Esophagus squamous epithelium (tissue), 5 donors: ENCODE measurements at regions not wholly inside any gene's neighbourhood (a gene's known extent, or its start where the extent isn't known, plus 50 kb on each side); places are given as distances from the start of the nearest gene placed in this dataset.

ENCODE experiments used
- DNase-seq: peaks from one replicate; lab custom pipeline; 2025; lab: John Stamatoyannopoulos, UW
- H3K27ac ChIP-seq, 4 donors: fragments of 200-600 bp; sonication (generic); one replicate each; pipeline ENCODE4 v1.5.1; 2016 to 2019; ENCODE audit warnings: mild to moderate bottlenecking in 1 of 4
- H3K27me3 ChIP-seq, 4 donors: fragments of 200-600 bp; sonication (generic); 1 replicate in 3 of 4; 2 replicates in 1 of 4; pipeline versions ENCODE4 v1.5.1 to v1.6.0; 2017 to 2021; ENCODE audit warnings: antibody characterized with exemption in 1 of 4
- H3K36me3 ChIP-seq, 3 donors: fragments of 200-600 bp; sonication (generic); one replicate each; pipeline ENCODE4 v1.5.1; 2016 to 2019
- H3K4me1 ChIP-seq, 3 donors: fragments of 200-600 bp; sonication (generic); one replicate each; pipeline ENCODE4 v1.5.1; 2017 to 2019
- H3K4me3 ChIP-seq, 4 donors: fragments of 200-600 bp; sonication (generic); 1 replicate in 3 of 4; 2 replicates in 1 of 4; pipeline ENCODE4 v1.5.1; 2016 to 2019; ENCODE audit warnings: mild to moderate bottlenecking in 2 of 4, moderate library complexity in 1 of 4
- H3K9me3 ChIP-seq, 3 donors: fragments of 200-600 bp; sonication (generic); one replicate each; pipeline ENCODE4 v1.5.1; 2016 to 2019
- POLR2A ChIP-seq, 4 donors: fragments of 450-650 bp; IDR thresholded peaks; one replicate each; pipeline ENCODE4 v1.6.1; 2017; ENCODE audit warnings: antibody characterized with exemption in 4 of 4, mild to moderate bottlenecking in 4 of 4, moderate library complexity in 3 of 4
- WGBS, 2 donors: methylation state at CpG; one replicate each; pipeline ENCODE4 v1.1.5; 2018; 5-methylcytosine and 5-hydroxymethylcytosine counted together
- intact Hi-C: fragments of 100-400 bp; cut with DNase I; formaldehyde crosslinking; loops from one replicate; pipeline ENCODE4 v1.15.0; 2022
- TF ChIP-seq, protein P1 (sequence below), 6 experiments: fragments of 450-650 bp in 4 of 6; fragments of 200-600 bp in 2 of 6; sonication (generic) in 2 of 6; IDR thresholded peaks; one replicate each; pipeline ENCODE4 v1.5.1; 2016 to 2019; ENCODE audit warnings: antibody characterized with exemption in 6 of 6, mild to moderate bottlenecking in 4 of 6, moderate library complexity in 4 of 6
- donor health status: DM: yes; HTN: yes; CAD: no.

DNA sequence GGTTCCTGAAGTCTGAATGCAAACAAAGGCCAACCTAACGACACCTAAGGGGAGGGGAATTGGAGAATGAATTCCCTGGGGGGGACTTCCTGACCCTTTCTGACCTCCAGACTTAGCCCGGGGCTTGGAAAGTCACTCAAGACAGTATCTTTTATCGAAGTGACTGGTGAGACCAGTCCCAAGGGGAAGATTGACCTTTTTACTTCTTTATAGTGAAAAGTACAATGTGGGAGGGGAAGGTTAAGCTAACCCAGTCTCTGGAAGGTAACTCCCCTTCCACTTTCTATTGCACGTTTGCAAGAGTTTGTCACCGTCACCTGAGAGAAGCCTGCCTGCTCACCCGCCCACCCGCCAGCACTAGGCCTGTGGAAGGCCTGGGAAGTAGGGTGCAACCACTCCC is 111.9 kb downstream of the EFNB2 start:
- no peaks in the 10 kb centered on the region for H3K9me3 ChIP-seq
- DNase-seq = no peak
- no peaks in the 10 kb centered on the region for H3K27me3 ChIP-seq
- no peaks in the 10 kb centered on the region for H3K36me3 ChIP-seq
- H3K4me1 ChIP-seq = no peaks in the 10 kb centered on the region
- H3K4me3 ChIP-seq = no peak overlapping the region
- no peak for TF ChIP-seq POLR2A (IDR thresholded peaks at IDR 0.05)
- TF ChIP-seq, protein P1, sequence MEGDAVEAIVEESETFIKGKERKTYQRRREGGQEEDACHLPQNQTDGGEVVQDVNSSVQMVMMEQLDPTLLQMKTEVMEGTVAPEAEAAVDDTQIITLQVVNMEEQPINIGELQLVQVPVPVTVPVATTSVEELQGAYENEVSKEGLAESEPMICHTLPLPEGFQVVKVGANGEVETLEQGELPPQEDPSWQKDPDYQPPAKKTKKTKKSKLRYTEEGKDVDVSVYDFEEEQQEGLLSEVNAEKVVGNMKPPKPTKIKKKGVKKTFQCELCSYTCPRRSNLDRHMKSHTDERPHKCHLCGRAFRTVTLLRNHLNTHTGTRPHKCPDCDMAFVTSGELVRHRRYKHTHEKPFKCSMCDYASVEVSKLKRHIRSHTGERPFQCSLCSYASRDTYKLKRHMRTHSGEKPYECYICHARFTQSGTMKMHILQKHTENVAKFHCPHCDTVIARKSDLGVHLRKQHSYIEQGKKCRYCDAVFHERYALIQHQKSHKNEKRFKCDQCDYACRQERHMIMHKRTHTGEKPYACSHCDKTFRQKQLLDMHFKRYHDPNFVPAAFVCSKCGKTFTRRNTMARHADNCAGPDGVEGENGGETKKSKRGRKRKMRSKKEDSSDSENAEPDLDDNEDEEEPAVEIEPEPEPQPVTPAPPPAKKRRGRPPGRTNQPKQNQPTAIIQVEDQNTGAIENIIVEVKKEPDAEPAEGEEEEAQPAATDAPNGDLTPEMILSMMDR (IDR thresholded peaks at IDR 0.05) = no peak
- 66 to 70% methylated on average over 7 of the region's 7 CpGs for WGBS, 2 donors
- intact Hi-C loops = no loop called here
- H3K27ac ChIP-seq = no peak overlapping the region

DNA sequence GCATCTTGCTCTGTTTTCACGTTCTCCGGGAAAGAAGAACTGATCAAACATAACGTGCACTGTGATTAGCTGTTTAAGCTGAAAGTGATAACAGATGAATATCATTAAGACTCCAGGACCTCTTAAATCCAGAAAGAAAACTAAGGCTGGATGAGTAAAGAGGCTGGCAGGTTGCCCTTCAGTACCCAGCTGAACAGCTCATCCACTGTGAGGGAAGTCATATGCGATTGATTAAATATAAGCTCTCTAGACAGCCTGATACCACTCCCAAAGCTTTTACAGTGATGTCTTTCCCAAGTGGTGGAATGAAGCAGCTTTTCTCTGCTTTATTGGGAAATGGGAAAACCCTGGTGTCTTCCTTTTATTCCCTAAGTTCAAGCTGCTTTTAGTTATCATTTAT is 116.9 kb downstream of the EFNB2 start:
- WGBS, 2 donors = 59 to 69% methylated on average over 4 of the region's 4 CpGs
- intact Hi-C loops = no loop called here
- no peak for DNase-seq
- no peaks in the 10 kb centered on the region for H3K9me3 ChIP-seq
- TF ChIP-seq, protein P1 (IDR thresholded peaks at IDR 0.05) = no peak
- no peak for TF ChIP-seq POLR2A (IDR thresholded peaks at IDR 0.05)
- no peaks in the 10 kb centered on the region for H3K36me3 ChIP-seq
- no peak overlapping the region for H3K27ac ChIP-seq
- no peaks in the 10 kb centered on the region for H3K4me1 ChIP-seq
- peaks cover 0 to 3% (median 0%) of the 10 kb centered on the region in 4 donors for H3K27me3 ChIP-seq
- no peak overlapping the region for H3K4me3 ChIP-seq

DNA sequence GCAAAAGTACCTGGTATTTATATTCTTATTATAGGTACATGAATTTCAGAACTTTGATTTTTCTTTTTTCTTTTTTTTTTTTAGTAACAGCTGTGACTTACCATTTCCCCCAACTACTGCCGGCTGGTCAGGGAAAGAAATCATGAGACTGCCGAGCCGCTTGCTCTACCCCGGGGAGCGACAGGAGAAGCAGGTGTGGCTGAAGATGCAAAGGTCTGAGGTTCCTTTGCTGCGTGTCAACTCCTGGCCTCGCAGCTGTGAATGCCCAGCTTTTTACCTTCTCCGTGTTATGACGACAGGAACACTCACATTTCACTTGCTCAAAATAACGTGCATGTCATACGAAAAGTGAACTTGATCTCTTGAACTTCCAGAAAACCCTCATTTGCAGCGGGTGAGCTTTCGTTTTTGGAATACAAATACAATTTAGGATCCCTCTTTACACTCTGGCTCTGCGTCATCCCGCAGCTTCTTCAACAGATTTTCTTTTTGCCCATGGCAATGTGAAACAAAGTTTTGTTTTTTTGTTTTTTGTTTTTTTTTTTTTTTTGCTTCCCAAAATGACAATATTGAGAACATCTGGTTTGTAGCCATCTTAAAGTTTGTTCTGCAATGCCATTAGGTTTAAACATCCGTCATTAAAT is 117.9 kb downstream of the EFNB2 start:
- WGBS, 2 donors = 72 to 73% methylated on average over 14 to 16 of the region's 16 CpGs

DNA sequence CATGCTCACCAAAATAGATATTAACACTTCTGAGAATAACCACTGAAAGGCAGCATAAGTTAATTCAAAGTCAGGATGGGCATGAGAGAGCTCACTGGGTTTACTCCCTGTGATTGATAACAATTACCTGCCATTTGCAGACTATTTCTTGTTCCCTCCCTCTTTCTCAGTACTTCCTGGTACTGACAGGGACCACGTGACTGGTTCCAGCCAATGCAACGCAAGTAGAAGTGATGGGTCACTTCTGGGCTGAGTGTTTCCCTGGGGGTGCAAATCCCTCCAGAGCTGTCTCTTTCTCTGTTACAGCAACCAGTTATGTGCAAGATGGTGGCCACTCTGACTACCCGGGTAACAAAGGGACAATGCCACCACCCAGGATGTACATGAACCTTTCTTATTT is 118.8 kb downstream of the EFNB2 start:
- no peak overlapping the region for H3K27ac ChIP-seq
- no peaks in the 10 kb centered on the region for H3K9me3 ChIP-seq
- DNase-seq = no peak
- no peak overlapping the region for H3K4me3 ChIP-seq
- peaks cover 0 to 3% (median 0%) of the 10 kb centered on the region in 4 donors for H3K27me3 ChIP-seq
- 89 to 97% methylated on average over 3 of the region's 3 CpGs for WGBS, 2 donors
- H3K36me3 ChIP-seq = no peaks in the 10 kb centered on the region
- TF ChIP-seq POLR2A (IDR thresholded peaks at IDR 0.05) = no peak
- TF ChIP-seq, protein P1 (IDR thresholded peaks at IDR 0.05) = no peak
- no peaks in the 10 kb centered on the region for H3K4me1 ChIP-seq
- intact Hi-C loops = no loop called here

More for the DNA sequence above, 117.9 kb downstream of the EFNB2 start:
- Histone ChIP-seq H3K27ac (no peak overlapping the region), H3K9me3 (no peaks in the 10 kb centered on the region), H3K27me3 (peaks cover 0 to 3% (median 0%) of the 10 kb centered on the region in 4 donors), H3K4me1 (no peaks in the 10 kb centered on the region), H3K36me3 (no peaks in the 10 kb centered on the region), H3K4me3 (no peak overlapping the region)
- no peak for DNase-seq
- TF ChIP-seq POLR2A (IDR thresholded peaks at IDR 0.05) = no peak
- TF ChIP-seq, protein P1 (IDR thresholded peaks at IDR 0.05) = no peak
- intact Hi-C loops = no loop called here

DNA sequence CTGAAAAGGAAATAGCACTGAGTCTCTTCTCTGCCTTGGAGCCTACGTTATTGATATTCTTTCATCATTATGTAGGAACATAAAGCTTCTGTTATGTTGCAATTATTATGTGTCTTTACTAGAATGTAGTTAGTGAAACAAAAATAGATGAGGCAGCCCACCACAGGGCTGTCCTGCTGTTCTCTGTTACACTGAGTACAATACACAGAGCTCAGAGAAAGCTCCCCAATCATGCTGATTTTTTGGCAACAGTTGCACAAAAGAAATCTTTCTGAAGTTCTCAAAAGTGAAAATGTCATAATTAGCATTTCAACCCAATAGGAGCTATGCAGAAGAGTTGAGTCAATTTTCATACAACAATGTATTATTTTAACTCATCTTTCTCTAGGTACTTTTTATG is 119.5 kb downstream of the EFNB2 start:
- DNase-seq = no peak
- WGBS, 2 donors = 60 to 62% methylated on average over 1 of the region's 1 CpG
- Histone ChIP-seq H3K27me3 (peaks cover 0 to 3% (median 0%) of the 10 kb centered on the region in 4 donors), H3K36me3 (no peaks in the 10 kb centered on the region), H3K9me3 (no peaks in the 10 kb centered on the region), H3K4me1 (no peaks in the 10 kb centered on the region), H3K27ac (no peak overlapping the region), H3K4me3 (no peak overlapping the region)
- no peak for TF ChIP-seq POLR2A (IDR thresholded peaks at IDR 0.05)
- TF ChIP-seq, protein P1 (IDR thresholded peaks at IDR 0.05) = no peak
- intact Hi-C loops = no loop called here
